H7 (cell line): ENCODE measurements at regions not wholly inside any gene's neighbourhood (a gene's known extent, or its start where the extent isn't known, plus 50 kb on each side); places are given as distances from the start of the nearest gene placed in this dataset.
"Not testable (repeated sequence)": the region's sequence is repeated elsewhere in the genome, so short reads cannot be mapped to it uniquely, and the experiment has no call there.

ENCODE experiments used
- DNase-seq: peaks from one replicate; pipeline ENCODE4 v3.0.0; 2012
- H3K27me3 ChIP-seq: 2 replicates; pipeline ENCODE4 v1.6.0; 2011; ENCODE audit warnings: mild to moderate bottlenecking, low read length; ENCODE audit not compliant: control insufficient read depth, insufficient read depth
- H3K36me3 ChIP-seq: replicated peaks from 2 replicates; pipeline ENCODE4 v1.5.1; 2011; ENCODE audit warnings: low read length; ENCODE audit not compliant: control insufficient read depth, insufficient read depth
- H3K4me3 ChIP-seq: 2 replicates; pipeline ENCODE4 v1.5.1; 2011; ENCODE audit warnings: low read depth, mild to moderate bottlenecking, control low read depth, low read length, moderate library complexity; ENCODE audit not compliant: insufficient read depth

GRCh38 chr5:99773290-99773689 lies 761.9 kb upstream of the FAM174A start:
- no peaks in the 10 kb centered on the region for H3K36me3 ChIP-seq
- no peaks in the 10 kb centered on the region for H3K27me3 ChIP-seq
- DNase-seq, result no peak
- no peak overlapping the region for H3K4me3 ChIP-seq

GRCh38 chr5:99771296-99771695 lies 763.9 kb upstream of the FAM174A start:
- Histone ChIP-seq H3K36me3 (no peaks in the 10 kb centered on the region), H3K27me3 (no peaks in the 10 kb centered on the region), H3K4me3 (no peak overlapping the region)
- DNase-seq, result no peak

- no peak for DNase-seq
- Histone ChIP-seq H3K36me3 (no peaks in the 10 kb centered on the region), H3K27me3 (no peaks in the 10 kb centered on the region), H3K4me3 (no peak overlapping the region)
Measured at GRCh38 chr5:99765011-99765410, 770.2 kb upstream of the FAM174A start.

- DNase-seq, result no peak
- no peaks in the 10 kb centered on the region for H3K27me3 ChIP-seq
- H3K4me3 ChIP-seq, result no peak overlapping the region
- no peaks in the 10 kb centered on the region for H3K36me3 ChIP-seq
Measured at GRCh38 chr5:99763021-99763774, 772.0 kb upstream of the FAM174A start.

- no peak for DNase-seq
- no peak overlapping the region for H3K4me3 ChIP-seq
- no peaks in the 10 kb centered on the region for H3K27me3 ChIP-seq
- no peaks in the 10 kb centered on the region for H3K36me3 ChIP-seq
Measured at GRCh38 chr5:99747342-99747741, 787.8 kb upstream of the FAM174A start.

GRCh38 chr5:99733146-99733545 lies 802.0 kb upstream of the FAM174A start:
- not testable (repeated sequence) for H3K27me3 ChIP-seq, H3K4me3 ChIP-seq, H3K36me3 ChIP-seq, DNase-seq

GRCh38 chr5:99730653-99731052 lies 801.8 kb upstream of the CHD1 start:
- H3K36me3 ChIP-seq, DNase-seq, H3K27me3 ChIP-seq, H3K4me3 ChIP-seq: not testable (repeated sequence)

- no peaks in the 10 kb centered on the region for H3K27me3 ChIP-seq
- no peak for DNase-seq
- H3K36me3 ChIP-seq, result no peaks in the 10 kb centered on the region
- no peak overlapping the region for H3K4me3 ChIP-seq
Measured at GRCh38 chr5:99724732-99725290, 796.0 kb upstream of the CHD1 start.

GRCh38 chr5:99721506-99721905 lies 792.7 kb upstream of the CHD1 start:
- Histone ChIP-seq H3K36me3 (no peaks in the 10 kb centered on the region), H3K4me3 (no peak overlapping the region), H3K27me3 (no peaks in the 10 kb centered on the region)
- DNase-seq, result no peak

GRCh38 chr5:99715921-99716320 lies 787.1 kb upstream of the CHD1 start:
- Histone ChIP-seq H3K36me3 (no peaks in the 10 kb centered on the region), H3K4me3 (no peak overlapping the region), H3K27me3 (no peaks in the 10 kb centered on the region)
- no peak for DNase-seq

- Histone ChIP-seq H3K4me3 (no peak overlapping the region), H3K36me3 (no peaks in the 10 kb centered on the region), H3K27me3 (no peaks in the 10 kb centered on the region)
- DNase-seq, result no peak
Measured at GRCh38 chr5:99706160-99706559, 777.4 kb upstream of the CHD1 start.

- H3K27me3 ChIP-seq, result no peaks in the 10 kb centered on the region
- no peaks in the 10 kb centered on the region for H3K36me3 ChIP-seq
- DNase-seq, result no peak
- no peak overlapping the region for H3K4me3 ChIP-seq
Measured at GRCh38 chr5:99702565-99702964, 773.8 kb upstream of the CHD1 start.

GRCh38 chr5:99694884-99695283 lies 766.1 kb upstream of the CHD1 start:
- Histone ChIP-seq H3K4me3 (no peak overlapping the region), H3K27me3 (no peaks in the 10 kb centered on the region), H3K36me3 (no peaks in the 10 kb centered on the region)
- DNase-seq, result no peak

- H3K4me3 ChIP-seq, result no peak overlapping the region
- no peaks in the 10 kb centered on the region for H3K36me3 ChIP-seq
- DNase-seq, result no peak
- H3K27me3 ChIP-seq, result no peaks in the 10 kb centered on the region
Measured at GRCh38 chr5:99686538-99686937, 757.7 kb upstream of the CHD1 start.

GRCh38 chr5:99675974-99676373 lies 747.2 kb upstream of the CHD1 start:
- no peaks in the 10 kb centered on the region for H3K36me3 ChIP-seq
- no peak for DNase-seq
- no peaks in the 10 kb centered on the region for H3K27me3 ChIP-seq
- H3K4me3 ChIP-seq, result no peak overlapping the region
